D721Med (cell line): ENCODE measurements at regions not wholly inside any gene's neighbourhood (a gene's known extent, or its start where the extent isn't known, plus 50 kb on each side); places are given as distances from the start of the nearest gene placed in this dataset.

Experiments used
- DNase-seq: peaks from one replicate; pipeline ENCODE4 v3.0.0; 2011; ENCODE audit warnings: low spot score; ENCODE audit not compliant: insufficient read length
- FAIRE-seq: peaks from 2 replicates; lab custom pipeline; 2011; peaks lifted over from hg19 to GRCh38; lab: Jason Lieb, UNC
- TF ChIP-seq, protein P1 (sequence below): IDR thresholded peaks from 2 replicates; pipeline ENCODE4 v1.5.1; 2012; ENCODE audit warnings: mild to moderate bottlenecking, control low read depth; ENCODE audit not compliant: insufficient read depth; ENCODE audit errors: missing control alignments

DNA sequence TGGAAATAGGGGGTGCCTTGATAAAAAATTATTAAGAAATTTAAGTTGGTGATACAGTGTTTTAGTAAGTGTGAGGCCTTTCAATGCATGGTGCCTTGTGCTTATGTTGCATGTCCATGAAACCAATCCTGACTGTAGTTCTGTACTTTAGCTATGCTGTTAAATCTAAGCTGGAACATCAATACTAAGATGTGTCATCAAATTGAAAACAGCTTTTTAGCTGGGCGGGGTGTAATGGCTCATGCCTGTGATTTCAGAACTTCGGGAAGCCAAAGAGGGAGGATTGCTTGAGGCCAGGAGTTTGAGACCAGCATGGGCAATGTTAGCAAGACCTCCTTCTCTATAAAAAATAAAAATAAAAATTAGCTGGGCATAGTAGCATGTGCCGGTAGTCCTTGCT is 930.3 kb upstream of the PCDH9 start:
- TF ChIP-seq, protein P1, sequence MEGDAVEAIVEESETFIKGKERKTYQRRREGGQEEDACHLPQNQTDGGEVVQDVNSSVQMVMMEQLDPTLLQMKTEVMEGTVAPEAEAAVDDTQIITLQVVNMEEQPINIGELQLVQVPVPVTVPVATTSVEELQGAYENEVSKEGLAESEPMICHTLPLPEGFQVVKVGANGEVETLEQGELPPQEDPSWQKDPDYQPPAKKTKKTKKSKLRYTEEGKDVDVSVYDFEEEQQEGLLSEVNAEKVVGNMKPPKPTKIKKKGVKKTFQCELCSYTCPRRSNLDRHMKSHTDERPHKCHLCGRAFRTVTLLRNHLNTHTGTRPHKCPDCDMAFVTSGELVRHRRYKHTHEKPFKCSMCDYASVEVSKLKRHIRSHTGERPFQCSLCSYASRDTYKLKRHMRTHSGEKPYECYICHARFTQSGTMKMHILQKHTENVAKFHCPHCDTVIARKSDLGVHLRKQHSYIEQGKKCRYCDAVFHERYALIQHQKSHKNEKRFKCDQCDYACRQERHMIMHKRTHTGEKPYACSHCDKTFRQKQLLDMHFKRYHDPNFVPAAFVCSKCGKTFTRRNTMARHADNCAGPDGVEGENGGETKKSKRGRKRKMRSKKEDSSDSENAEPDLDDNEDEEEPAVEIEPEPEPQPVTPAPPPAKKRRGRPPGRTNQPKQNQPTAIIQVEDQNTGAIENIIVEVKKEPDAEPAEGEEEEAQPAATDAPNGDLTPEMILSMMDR: no peak
- no peak for FAIRE-seq
- DNase-seq: no peak

DNA sequence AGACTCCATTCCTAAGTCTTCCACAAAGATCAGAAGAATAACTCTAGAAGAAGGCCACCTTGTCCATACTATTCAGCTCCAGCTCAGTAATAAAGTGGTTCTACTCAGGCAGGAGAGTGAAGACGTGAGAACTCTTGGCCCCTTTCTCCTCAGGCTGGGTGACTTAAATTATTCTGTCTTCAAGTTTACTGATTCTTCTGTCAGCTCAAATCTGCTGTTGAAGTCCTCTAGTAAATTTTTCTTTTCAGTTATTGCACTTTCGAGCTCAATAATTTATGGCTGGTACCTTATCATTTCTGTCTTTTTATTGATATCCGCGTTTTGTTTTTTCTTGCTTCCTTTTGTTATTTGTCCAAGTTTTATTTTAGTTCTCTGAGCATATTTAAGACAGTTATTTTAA is 922.3 kb upstream of the PCDH9 start:
- no peak for FAIRE-seq
- TF ChIP-seq, protein P1: no peak
- DNase-seq: no peak

DNA sequence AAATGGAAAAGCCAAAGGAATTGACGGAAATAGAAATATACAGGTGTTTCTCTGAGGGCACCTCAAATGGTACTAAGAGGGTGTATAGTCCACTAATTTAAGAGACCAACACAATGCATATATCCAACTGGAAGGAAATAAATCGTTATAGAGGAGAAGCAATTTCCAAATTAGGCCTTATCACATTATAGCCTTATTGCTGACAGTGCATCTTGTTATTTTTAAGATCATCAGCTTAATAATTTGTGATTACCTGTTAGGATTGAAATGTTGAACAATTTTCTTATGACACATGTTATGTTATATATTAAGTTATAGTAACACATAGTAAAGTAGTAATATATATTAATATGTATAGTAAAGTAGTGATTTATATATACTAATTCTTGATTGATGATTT is 915.7 kb upstream of the PCDH9 start:
- FAIRE-seq: no peak
- no peak for DNase-seq
- TF ChIP-seq, protein P1: no peak

DNA sequence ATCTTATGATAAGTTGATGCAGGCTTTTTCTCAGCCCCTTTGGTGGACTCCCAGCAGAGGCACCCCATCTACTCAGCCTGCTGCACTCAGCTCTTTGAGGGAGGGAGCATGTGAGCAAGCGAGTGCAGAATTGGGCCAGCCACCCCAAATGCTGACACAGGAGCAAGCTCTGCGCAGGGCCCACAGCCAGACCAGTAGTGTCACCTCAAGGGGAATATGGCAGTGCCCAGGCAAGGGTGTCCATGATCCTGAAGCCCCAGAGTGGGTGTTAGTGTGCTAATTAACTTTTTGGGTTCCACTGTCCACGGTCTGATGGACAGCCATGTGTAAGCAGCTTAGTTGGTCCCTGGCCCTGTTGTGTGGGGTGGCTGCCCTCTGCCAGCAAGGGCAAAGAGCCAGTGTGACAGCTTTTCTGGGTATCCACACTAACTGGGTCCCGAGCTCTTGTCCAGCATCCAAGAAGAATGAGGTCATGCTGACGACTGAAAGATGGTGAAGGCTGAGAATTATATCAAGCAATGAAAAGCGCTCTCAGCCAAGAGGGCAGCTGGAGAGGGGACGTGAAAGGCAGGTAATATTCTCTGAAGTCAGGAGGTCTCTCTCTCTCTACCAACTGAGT is 898.3 kb upstream of the PCDH9 start:
- no peak for FAIRE-seq
- no peak for DNase-seq
- TF ChIP-seq, protein P1: no peak

DNA sequence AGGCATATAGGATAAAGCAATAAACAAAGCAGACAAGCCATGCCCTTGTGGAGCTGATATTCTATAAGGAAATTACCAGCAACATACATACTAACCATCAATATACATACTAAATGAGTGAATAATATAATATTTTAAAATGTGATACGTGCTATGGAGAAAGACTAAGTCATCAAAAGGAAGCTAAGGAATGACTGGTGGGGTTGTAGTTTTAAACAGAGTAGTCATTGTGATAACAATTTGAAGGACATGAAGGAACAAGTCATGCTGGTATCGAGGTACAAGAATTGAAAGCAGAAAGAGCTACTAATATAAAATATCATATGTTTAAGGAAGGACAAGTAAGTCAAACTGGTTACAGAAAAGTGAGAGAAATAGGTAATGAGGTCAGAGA is 894.9 kb upstream of the PCDH9 start:
- FAIRE-seq: no peak
- TF ChIP-seq, protein P1: no peak
- DNase-seq: no peak

DNA sequence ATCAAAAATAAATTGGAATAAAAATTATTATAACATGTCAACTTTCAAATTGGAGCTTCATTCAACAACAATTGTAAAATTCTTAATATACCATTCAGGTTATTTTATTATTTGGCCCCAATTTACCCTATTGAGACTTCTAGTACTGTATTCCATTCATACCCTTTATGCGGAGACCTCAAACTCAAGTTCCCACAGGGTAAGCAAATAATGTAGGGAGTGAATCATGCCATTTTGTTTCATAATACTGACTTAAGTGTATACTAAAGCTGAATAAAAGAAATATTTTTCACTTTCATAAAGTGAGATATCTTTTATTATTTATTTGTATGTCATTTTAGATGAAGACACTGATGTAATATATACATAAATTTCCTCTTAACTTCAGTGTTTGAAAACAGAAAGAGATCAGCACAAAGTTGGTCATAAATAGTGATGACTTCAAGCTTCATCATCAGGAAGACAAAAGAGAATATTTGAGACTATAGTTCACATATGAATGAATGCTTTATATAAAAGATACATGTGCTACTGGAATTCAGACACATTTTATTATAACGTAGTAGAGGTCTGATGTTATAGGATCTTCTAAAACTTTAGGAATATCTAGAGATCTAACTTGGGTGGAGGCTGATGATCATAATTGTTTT is 894.4 kb upstream of the PCDH9 start:
- no peak for DNase-seq
- TF ChIP-seq, protein P1: no peak
- FAIRE-seq: no peak

DNA sequence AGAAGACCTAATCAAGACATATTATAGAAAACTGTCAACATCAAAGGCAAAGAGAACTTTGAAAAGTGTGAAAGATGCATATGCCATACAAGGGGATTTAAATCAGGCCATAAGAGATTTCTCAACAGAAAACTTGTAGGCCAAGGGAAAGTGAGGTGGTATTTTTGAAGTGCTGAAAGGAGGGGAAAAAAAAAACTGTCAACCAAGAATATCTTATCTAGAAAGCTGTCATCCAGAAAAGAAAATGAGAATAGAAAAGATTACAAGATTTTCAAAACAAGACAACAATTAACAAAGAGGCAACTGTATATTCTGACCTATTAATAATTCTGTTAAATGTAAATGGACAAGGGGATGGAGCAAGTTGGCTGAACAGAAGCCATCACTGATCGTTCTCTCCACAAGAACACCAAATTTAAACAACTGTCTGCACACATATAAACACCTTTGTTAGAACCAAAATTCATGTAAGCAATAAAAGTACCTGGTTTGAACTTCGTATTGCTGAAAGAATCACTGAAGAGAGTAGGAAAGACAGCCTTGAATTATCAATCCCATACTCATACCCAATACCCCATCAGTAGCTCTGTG is 880.1 kb upstream of the PCDH9 start:
- TF ChIP-seq, protein P1: no peak
- FAIRE-seq (no peak), DNase-seq (no peak)
